Liver (tissue), 3 donors: ENCODE measurements at regions not wholly inside any gene's neighbourhood (a gene's known extent, or its start where the extent isn't known, plus 50 kb on each side); places are given as distances from the start of the nearest gene placed in this dataset.

Experiments
- EGR1 ChIP-seq, 2 donors: IDR thresholded peaks; 2 replicates each; pipeline ENCODE4 v1.6.1; 2016 to 2018; ENCODE audit warnings: antibody characterized with exemption in 2 of 2, low read depth in 2 of 2
- FOXA2 ChIP-seq: IDR thresholded peaks from 2 replicates; pipeline ENCODE4 v1.6.1; 2016; ENCODE audit warnings: antibody characterized with exemption
- GABPA ChIP-seq, 2 donors: IDR thresholded peaks in 1 of 2; conservative IDR thresholded peaks in 1 of 2; 2 replicates each; pipeline ENCODE4 v1.6.1; 2016; ENCODE audit warnings: antibody characterized with exemption in 2 of 2, mild to moderate bottlenecking in 1 of 2, moderate library complexity in 1 of 2
- HNF4A ChIP-seq, 2 donors: conservative IDR thresholded peaks; 2 replicates each; pipeline ENCODE4 v1.6.1; 2016; ENCODE audit warnings: antibody characterized with exemption in 2 of 2, mild to moderate bottlenecking in 2 of 2
- RXRA ChIP-seq, 2 donors: IDR thresholded peaks; 2 replicates each; pipeline ENCODE4 v1.6.1; 2017 to 2018; ENCODE audit warnings: antibody characterized with exemption in 2 of 2, mild to moderate bottlenecking in 1 of 2
- SP1 ChIP-seq: IDR thresholded peaks from 2 replicates; pipeline ENCODE4 v1.6.1; 2018; ENCODE audit warnings: antibody characterized with exemption, mild to moderate bottlenecking
- TAF1 ChIP-seq: conservative IDR thresholded peaks from 2 replicates; pipeline ENCODE4 v1.6.1; 2016; ENCODE audit warnings: antibody characterized with exemption, mild to moderate bottlenecking
- TF ChIP-seq, protein P1 (sequence below): IDR thresholded peaks from 2 replicates; pipeline ENCODE4 v1.6.1; 2016; ENCODE audit warnings: antibody characterized with exemption
- TF ChIP-seq, protein P2 (sequence below): fragments of 150-350 bp; IDR thresholded peaks from 2 replicates; pipeline ENCODE4 v1.5.1; 2017; ENCODE audit warnings: improper control_type of control experiment, low read depth, low read length; ENCODE audit not compliant: missing input control
- TF ChIP-seq, protein P3 (sequence below): IDR thresholded peaks from 2 replicates; pipeline ENCODE4 v1.6.1; 2016; ENCODE audit warnings: antibody characterized with exemption
- TF ChIP-seq, protein P4 (sequence below): IDR thresholded peaks from 2 replicates; pipeline ENCODE4 v1.6.1; 2016; ENCODE audit warnings: antibody characterized with exemption, mild to moderate bottlenecking
- donor health status: healthy.
- donor health status: healthy.

DNA sequence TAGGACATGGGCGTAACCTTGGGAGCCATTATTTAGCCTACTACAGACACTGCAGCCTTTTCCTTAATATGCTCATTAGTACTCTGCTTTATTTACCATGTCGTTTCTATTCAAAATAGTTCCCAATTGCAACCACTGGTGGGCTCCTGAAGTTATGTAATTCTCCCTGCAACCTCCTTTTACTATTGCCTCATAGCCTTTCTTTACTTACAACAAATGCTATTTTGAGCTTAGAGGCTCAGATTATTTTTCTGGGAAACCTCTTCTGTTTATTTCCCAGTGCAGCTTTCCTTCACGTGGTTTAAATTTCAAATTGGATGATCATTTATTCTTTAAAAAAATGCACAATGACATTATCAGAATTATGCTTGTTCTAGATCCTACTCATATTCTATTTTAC is 492.3 kb upstream of the TMEFF2 start:
- TF ChIP-seq, protein P1, sequence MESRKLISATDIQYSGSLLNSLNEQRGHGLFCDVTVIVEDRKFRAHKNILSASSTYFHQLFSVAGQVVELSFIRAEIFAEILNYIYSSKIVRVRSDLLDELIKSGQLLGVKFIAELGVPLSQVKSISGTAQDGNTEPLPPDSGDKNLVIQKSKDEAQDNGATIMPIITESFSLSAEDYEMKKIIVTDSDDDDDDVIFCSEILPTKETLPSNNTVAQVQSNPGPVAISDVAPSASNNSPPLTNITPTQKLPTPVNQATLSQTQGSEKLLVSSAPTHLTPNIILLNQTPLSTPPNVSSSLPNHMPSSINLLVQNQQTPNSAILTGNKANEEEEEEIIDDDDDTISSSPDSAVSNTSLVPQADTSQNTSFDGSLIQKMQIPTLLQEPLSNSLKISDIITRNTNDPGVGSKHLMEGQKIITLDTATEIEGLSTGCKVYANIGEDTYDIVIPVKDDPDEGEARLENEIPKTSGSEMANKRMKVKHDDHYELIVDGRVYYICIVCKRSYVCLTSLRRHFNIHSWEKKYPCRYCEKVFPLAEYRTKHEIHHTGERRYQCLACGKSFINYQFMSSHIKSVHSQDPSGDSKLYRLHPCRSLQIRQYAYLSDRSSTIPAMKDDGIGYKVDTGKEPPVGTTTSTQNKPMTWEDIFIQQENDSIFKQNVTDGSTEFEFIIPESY = no peak
- TF ChIP-seq, protein P2, sequence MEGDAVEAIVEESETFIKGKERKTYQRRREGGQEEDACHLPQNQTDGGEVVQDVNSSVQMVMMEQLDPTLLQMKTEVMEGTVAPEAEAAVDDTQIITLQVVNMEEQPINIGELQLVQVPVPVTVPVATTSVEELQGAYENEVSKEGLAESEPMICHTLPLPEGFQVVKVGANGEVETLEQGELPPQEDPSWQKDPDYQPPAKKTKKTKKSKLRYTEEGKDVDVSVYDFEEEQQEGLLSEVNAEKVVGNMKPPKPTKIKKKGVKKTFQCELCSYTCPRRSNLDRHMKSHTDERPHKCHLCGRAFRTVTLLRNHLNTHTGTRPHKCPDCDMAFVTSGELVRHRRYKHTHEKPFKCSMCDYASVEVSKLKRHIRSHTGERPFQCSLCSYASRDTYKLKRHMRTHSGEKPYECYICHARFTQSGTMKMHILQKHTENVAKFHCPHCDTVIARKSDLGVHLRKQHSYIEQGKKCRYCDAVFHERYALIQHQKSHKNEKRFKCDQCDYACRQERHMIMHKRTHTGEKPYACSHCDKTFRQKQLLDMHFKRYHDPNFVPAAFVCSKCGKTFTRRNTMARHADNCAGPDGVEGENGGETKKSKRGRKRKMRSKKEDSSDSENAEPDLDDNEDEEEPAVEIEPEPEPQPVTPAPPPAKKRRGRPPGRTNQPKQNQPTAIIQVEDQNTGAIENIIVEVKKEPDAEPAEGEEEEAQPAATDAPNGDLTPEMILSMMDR = no peak
- TF ChIP-seq HNF4A (conservative IDR thresholded peaks at IDR 0.05) (no peak), SP1 (no peak), FOXA2 (no peak), GABPA (IDR thresholded peaks at IDR 0.05 in 1 of 2, conservative IDR thresholded peaks at IDR 0.05 in 1 of 2) (no peak), EGR1 (IDR thresholded peaks at IDR 0.05; ENCODE audit: low read depth in 2 of 2) (no peak), RXRA (IDR thresholded peaks at IDR 0.05) (no peak), TAF1 (no peak)
- TF ChIP-seq, protein P3, sequence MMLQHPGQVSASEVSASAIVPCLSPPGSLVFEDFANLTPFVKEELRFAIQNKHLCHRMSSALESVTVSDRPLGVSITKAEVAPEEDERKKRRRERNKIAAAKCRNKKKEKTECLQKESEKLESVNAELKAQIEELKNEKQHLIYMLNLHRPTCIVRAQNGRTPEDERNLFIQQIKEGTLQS = no peak
- TF ChIP-seq, protein P4, sequence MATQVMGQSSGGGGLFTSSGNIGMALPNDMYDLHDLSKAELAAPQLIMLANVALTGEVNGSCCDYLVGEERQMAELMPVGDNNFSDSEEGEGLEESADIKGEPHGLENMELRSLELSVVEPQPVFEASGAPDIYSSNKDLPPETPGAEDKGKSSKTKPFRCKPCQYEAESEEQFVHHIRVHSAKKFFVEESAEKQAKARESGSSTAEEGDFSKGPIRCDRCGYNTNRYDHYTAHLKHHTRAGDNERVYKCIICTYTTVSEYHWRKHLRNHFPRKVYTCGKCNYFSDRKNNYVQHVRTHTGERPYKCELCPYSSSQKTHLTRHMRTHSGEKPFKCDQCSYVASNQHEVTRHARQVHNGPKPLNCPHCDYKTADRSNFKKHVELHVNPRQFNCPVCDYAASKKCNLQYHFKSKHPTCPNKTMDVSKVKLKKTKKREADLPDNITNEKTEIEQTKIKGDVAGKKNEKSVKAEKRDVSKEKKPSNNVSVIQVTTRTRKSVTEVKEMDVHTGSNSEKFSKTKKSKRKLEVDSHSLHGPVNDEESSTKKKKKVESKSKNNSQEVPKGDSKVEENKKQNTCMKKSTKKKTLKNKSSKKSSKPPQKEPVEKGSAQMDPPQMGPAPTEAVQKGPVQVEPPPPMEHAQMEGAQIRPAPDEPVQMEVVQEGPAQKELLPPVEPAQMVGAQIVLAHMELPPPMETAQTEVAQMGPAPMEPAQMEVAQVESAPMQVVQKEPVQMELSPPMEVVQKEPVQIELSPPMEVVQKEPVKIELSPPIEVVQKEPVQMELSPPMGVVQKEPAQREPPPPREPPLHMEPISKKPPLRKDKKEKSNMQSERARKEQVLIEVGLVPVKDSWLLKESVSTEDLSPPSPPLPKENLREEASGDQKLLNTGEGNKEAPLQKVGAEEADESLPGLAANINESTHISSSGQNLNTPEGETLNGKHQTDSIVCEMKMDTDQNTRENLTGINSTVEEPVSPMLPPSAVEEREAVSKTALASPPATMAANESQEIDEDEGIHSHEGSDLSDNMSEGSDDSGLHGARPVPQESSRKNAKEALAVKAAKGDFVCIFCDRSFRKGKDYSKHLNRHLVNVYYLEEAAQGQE = no peak
